Stimulated activated CD4-positive, alpha-beta T cell treated with anti-CD3 and anti-CD28 coated beads, Interleukin-2, amount 100 ng/mL, for 24 hours (primary cell): ENCODE measurements at regions not wholly inside any gene's neighbourhood (a gene's known extent, or its start where the extent isn't known, plus 50 kb on each side); places are given as distances from the start of the nearest gene placed in this dataset.
"Not testable (repeated sequence)": the region's sequence is repeated elsewhere in the genome, so short reads cannot be mapped to it uniquely, and the experiment has no call there.

Source experiments
- DNase-seq, 2 donors: peaks; one replicate each; pipeline ENCODE4 v3.0.0-alpha.2; 2020

GRCh38 chr7:142523821-142524460 is 225.3 kb upstream of the PRSS1 start:
- no peak for DNase-seq

DNA sequence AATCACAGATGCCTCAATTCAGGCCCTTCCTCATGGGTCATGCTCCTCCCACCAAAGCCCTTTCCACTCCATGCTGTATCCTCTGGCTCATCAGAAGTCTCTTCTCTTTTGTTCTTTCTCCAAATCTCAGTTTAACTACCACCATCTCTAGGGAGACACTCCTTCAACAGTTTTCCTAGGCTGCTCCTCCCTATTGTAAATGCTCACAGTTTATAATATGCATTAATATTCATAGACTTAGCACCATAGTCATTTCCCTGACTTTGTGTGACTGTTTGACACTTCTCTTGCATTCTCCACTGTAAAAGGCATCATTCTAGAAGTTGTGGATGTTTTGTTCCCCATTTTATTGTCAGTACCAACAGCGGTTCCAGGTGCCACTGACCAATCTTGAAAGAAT is 226.5 kb upstream of the PRSS1 start:
- no peak for DNase-seq

DNA sequence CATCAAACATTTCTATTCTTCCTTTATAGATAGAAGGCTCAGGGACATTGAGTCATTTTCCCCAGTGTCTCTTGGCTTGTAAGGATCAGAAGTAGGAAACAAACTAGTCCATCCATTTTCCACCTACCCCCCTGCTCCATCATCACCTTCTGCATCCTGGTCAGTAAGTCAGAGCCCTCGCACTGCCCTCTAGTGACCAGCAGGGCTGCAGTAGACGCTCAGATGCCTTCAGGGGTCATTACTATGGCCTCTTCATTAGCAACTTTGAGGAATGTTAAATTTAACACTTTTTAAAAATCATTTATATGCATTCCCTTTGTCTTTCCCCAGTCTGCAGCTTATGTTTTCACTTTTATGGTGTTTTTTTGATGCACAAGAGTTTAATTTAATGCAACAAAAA is 228.4 kb upstream of the PRSS1 start:
- DNase-seq: not testable (repeated sequence)

GRCh38 chr7:142520455-142520854 is 228.8 kb upstream of the PRSS1 start:
- DNase-seq: not testable (repeated sequence)

DNA sequence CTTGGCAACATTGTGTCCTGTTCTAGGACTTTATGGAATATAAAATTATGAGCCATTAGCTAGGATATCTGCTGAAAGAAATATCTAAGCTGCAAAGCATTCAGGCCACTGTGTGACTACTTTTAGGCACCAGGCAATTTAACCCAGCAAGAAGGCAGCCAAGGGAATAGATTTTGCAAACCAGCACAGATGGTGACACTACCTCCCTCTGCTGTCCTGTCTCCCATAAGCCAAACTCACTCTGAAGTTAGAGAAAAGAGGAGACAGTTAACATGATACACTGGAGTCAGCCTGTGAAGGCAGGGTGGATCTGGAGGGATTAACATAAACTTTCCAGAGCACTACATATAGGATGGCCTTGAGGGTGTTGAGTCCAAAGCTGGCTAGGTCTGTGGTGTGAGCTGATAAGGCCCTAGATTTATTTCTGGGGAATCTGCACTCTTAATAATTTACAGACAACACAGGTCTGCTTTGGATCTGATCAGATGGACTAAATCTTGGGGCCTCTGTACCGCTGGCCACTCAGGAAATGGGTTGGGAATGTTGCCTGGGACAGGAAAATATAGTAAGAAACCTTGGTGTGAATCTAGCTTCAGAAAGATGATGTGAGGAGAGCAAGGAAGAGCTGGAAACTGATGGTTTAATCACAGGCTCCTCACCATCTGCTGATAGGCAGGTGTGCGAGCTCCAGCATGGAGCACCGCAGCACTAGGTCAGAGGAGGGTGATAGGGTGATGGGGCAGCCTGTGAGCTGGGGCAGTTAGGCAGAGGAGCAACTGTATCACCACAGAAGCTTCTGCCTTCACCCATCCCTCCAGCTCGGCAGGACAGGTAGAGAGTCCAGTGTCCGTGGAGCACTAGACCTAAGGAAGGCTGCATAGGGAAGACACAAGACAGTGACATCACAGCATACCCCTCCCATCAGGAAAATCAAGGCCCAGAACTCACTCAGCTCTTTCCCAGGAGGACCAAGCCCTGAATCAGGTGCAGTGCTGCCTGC is 229.9 kb upstream of the PRSS1 start:
- no peak for DNase-seq

- DNase-seq: no peak
Observed at GRCh38 chr7:142516038-142516501, 233.2 kb upstream of the PRSS1 start.

GRCh38 chr7:142514716-142515115 is 234.6 kb upstream of the PRSS1 start:
- DNase-seq: not testable (repeated sequence)

DNA sequence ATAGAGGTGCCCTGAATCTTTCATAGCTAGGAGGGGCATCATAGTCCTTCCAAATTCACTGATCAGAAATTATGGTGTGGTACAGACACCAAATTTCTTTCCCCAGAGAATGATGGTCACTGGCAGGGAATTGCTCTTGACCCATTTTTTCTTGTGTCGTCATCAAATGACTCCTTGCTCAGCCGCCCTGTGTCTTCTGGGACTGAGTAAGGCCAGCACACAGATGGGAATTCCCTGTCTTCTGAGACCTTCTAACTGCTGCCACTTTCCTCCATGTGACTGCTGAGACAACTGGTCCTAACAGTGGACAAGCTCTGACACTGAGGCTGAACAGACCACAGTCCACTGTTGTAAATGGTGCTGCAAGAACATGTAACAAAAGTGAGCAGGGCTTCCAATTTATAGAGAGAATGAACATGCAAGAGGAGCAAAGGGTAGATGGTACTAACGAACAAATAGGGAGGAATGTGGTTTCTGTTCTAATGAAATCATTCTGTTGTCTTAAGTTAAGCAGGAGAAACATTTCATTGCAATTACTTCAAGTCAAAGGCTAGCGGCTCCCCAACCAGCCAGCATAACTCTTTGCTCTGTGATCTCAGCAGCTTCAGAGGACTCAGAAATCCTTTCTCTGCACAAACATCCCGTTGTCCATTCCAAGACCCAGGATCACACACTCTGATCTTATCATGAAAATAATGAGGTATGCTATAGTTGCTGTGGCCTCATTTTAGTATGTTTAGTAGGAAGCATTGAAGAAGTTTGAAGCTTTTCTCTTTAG is 235.9 kb upstream of the PRSS1 start:
- DNase-seq: no peak

- no peak for DNase-seq
Observed at GRCh38 chr7:142511801-142512200, 237.5 kb upstream of the PRSS1 start.

DNA sequence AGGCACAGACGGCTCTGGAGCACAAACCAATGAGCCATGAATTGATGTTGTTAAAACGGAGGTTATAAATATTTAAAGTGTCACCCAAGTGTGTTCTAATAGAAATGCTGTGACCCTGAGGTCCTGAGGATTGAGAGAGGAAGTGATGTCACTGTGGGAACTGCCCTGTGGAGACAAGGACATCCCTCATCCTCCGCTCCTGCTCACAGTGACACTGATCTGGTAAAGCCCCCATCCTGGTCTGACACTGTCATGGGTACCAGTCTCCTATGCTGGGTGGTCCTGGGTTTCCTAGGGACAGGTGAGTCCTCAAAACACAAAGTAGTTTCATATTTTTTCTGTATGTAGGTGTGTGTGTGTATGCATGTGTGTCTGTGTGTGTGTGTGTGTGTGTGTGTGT is 237.9 kb upstream of the PRSS1 start:
- no peak for DNase-seq

DNA sequence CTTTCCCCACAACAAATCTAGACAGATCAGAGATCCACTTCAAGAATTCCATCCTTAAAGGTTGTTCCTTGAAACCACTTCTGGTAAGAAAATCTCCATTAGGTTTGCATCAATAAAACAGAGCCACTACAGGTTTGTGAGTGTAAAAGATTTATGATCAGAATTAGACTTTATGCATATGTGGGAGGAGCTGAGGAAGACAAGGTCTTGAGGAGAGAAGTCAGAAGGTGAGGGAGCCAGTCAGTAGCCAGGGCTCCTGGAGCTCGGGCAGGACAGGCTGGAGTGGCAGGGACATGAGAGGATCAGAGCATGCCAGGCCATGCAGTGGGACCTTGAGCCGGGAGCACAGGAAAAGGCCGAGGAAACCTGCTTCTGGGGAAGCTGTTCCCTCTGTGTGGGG is 240.0 kb upstream of the PRSS1 start:
- not testable (repeated sequence) for DNase-seq

GRCh38 chr7:142508251-142508650 is 241.0 kb upstream of the PRSS1 start:
- DNase-seq: no peak

DNA sequence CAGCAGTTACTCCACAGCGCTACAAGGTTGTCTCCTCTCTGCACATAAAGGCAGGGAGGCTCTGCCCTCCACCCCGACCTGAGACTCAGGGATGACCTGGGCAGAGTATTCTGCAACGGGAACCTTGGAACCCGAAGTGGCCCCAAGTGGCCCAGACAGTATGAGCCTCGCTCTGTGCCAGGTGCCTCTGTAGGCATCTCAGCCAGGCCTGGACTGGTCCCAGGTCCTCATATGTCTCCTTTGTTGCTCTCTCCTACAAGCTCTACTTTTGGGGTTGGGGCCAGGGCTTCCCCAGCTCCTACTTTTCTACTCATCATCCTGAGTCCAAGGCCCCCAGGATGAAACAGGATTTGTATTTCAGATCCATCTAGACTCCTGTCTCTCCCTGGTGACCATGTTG is 241.5 kb upstream of the PRSS1 start:
- DNase-seq: no peak

DNA sequence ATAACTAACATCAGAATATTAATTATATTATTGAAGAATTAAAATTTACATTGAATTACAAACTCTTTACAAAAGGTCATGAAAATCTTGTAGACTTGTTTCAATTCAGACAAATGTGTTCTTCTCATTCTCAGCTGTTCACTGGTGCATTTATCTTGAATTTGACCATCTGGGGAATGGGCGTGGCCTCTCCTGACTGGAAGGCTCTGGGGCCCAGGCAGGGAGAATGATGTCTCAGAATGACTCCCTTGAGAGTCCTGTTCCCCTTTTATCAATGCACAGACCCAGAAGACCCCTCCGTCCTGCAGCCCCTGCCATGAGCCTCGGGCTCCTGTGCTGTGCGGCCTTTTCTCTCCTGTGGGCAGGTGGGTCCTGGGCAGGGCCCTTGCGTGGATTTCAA is 242.2 kb upstream of the PRSS1 start:
- DNase-seq: not testable (repeated sequence)

DNA sequence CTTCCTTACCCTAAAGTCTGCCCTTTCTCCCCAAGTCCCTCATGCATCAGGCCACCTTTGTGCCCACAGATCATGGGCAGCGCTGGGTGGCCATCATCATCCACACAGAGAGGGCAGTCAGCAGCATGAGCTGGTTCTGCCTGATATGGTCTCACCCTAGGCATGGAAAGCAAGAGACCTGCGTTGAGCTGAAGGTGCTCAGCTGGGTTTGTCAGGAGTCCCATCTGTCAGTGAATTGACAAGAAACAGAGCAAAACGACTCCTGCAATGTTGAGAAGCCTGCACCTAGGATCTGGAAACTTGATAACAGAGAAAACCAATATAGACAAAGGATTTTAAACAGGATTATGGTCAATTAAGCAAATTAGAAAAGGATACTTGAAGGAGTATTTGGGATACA is 242.7 kb upstream of the PRSS1 start:
- DNase-seq: no peak

DNA sequence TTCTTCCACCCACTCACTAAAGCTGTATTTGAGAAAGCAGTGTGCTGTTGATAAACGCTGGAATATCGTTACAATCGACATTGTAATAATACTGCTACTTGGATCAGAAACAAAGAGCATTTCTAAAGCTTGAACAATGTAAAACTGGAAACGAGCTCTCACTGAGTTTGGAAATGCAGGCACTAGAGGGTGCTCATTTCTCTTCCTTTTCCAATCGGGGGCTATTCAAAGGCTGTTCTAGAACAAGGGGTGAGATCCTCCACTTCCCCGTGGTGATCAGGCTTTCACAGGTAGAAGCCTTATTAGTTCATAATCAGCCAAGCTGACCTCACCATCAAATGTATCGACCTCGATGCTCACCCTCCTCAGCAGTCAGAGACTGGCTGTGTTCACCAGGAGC is 245.3 kb upstream of the PRSS1 start:
- DNase-seq: not testable (repeated sequence)

- no peak for DNase-seq
Observed at GRCh38 chr7:142503036-142503435, 245.2 kb upstream of the PRSS58 start.

- no peak for DNase-seq
Observed at GRCh38 chr7:142501434-142501833, 243.6 kb upstream of the PRSS58 start.

DNA sequence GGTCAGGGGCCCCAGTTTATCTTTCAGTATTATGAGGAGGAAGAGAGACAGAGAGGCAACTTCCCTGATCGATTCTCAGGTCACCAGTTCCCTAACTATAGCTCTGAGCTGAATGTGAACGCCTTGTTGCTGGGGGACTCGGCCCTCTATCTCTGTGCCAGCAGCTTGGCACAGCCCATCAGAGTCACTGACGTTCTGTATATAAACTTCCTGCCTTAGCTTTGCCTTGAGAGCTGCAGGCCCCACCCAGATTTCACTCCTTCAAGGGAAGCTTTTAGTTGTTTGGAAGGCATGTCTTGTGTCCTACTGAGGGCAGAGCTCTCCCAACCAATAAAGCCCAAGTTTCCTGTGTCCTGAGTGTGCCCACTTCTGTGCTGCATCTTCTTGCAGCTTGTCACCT is 242.5 kb upstream of the PRSS58 start:
- DNase-seq: no peak

GRCh38 chr7:142499635-142500034 is 241.8 kb upstream of the PRSS58 start:
- DNase-seq: no peak

- DNase-seq: no peak
Observed at GRCh38 chr7:142498364-142498763, 240.5 kb upstream of the PRSS58 start.

GRCh38 chr7:142496545-142496991 is 238.7 kb upstream of the PRSS58 start:
- no peak for DNase-seq

- DNase-seq: not testable (repeated sequence)
Observed at GRCh38 chr7:142495879-142496278, 238.0 kb upstream of the PRSS58 start.
